ENCODE measurements at regions not wholly inside any gene's neighbourhood (a gene's known extent, or its start where the extent isn't known, plus 50 kb on each side); places are given as distances from the start of the nearest gene placed in this dataset.

- TF ChIP-seq REST (IDR thresholded peaks at IDR 0.05; ENCODE audit: low read depth, low read length) (no peak), BACH1 (IDR thresholded peaks at IDR 0.05; ENCODE audit: borderline replicate concordance) (no peak)
These were observed 67.3 kb upstream of the TPK1 start for GRCh38 chr7:144903201-144903600.
